ENCODE measurements at regions not wholly inside any gene's neighbourhood (a gene's known extent, or its start where the extent isn't known, plus 50 kb on each side); places are given as distances from the start of the nearest gene placed in this dataset.

GRCh38 chr13:64930636-64931035 is 2299.5 kb downstream of the PCDH9 start:
- no peak overlapping the region for H3K27ac ChIP-seq (ENCODE audit: insufficient read length, low read depth, low read length)
- H2BK20ac ChIP-seq (ENCODE audit: low read depth, low read length, poor library complexity, severe bottlenecking) = no peak overlapping the region
- H3K4me2 ChIP-seq (ENCODE audit: insufficient read depth, insufficient read length, low read length) = no peak overlapping the region
- H3K27me3 ChIP-seq (ENCODE audit: insufficient read depth, low read length) = no peaks in the 10 kb centered on the region
- no peak overlapping the region for H3T11ph ChIP-seq (ENCODE audit: low read length)
- no peak overlapping the region for H4K91ac ChIP-seq (ENCODE audit: insufficient read length, low read depth, low read length)
- no peak overlapping the region for H2BK12ac ChIP-seq (ENCODE audit: insufficient read length, low read depth, low read length)
- DNase-seq = no peak
- no peak overlapping the region for H2BK5ac ChIP-seq (ENCODE audit: insufficient read length, low read length)
- H4K5ac ChIP-seq (ENCODE audit: insufficient read length, low read depth, low read length) = no peak overlapping the region
- no peak overlapping the region for H3K14ac ChIP-seq (ENCODE audit: insufficient read depth, low read length)
- no peak overlapping the region for H2BK120ac ChIP-seq (ENCODE audit: low read depth, low read length, poor library complexity, severe bottlenecking)
- no peaks in the 10 kb centered on the region for H3K9me3 ChIP-seq (ENCODE audit: control insufficient read depth, low read depth, low read length)
- H3K4ac ChIP-seq (ENCODE audit: low read depth, low read length) = no peak overlapping the region
- H4K20me1 ChIP-seq (ENCODE audit: control insufficient read depth, insufficient read depth, insufficient read length) = no peaks in the 10 kb centered on the region
- no peaks in the 10 kb centered on the region for H3K4me1 ChIP-seq (ENCODE audit: insufficient read depth, low read length)
- H3K79me2 ChIP-seq (ENCODE audit: insufficient read depth, low read length) = no peaks in the 10 kb centered on the region
- Mint-ChIP-seq H3K27me3 (ENCODE audit: low read depth) (no peaks in the 10 kb centered on the region), H3K27ac (no peak overlapping the region), H3K4me1 (no peaks in the 10 kb centered on the region), H3K36me3 (ENCODE audit: insufficient read depth in 1 of 3, low read depth in 3 of 3) (no peaks in the 10 kb centered on the region), H3K9me3 (no peaks in the 10 kb centered on the region), H3K4me3 (no peak overlapping the region)
- H3K56ac ChIP-seq (ENCODE audit: insufficient read length, low read depth, low read length) = no peak overlapping the region
- H3K23ac ChIP-seq (ENCODE audit: insufficient read length, low read depth, low read length) = no peak overlapping the region
- H2BK15ac ChIP-seq (ENCODE audit: low read depth, low read length) = no peak overlapping the region
- no peak overlapping the region for H3K18ac ChIP-seq (ENCODE audit: insufficient read length, low read depth, low read length)
- no peak overlapping the region for H4K8ac ChIP-seq (replicated peaks; ENCODE audit: insufficient read length, low read depth, low read length)
- H3K9ac ChIP-seq (ENCODE audit: extremely low read depth, insufficient read length, low read length) = no peak overlapping the region
- no peak overlapping the region for H2AK5ac ChIP-seq (ENCODE audit: insufficient read length, low read length)
- H3K23me2 ChIP-seq (ENCODE audit: insufficient read length, low read depth, low read length, poor library complexity, severe bottlenecking) = no peaks in the 10 kb centered on the region
- H2AFZ ChIP-seq (ENCODE audit: low read length) = no peak overlapping the region
- H3K79me1 ChIP-seq (ENCODE audit: insufficient read depth, low read depth, low read length, poor library complexity, severe bottlenecking) = no peaks in the 10 kb centered on the region
- no peak for TF ChIP-seq CTCF (conservative IDR thresholded peaks at IDR 0.05)
